HPDE6-E6E7 (cell line): ENCODE measurements at regions not wholly inside any gene's neighbourhood (a gene's known extent, or its start where the extent isn't known, plus 50 kb on each side); places are given as distances from the start of the nearest gene placed in this dataset.

Experiments used
- DNase-seq: peaks from one replicate; pipeline ENCODE4 v3.0.0; 2011; ENCODE audit warnings: missing footprints; ENCODE audit errors: extremely low spot score

DNA sequence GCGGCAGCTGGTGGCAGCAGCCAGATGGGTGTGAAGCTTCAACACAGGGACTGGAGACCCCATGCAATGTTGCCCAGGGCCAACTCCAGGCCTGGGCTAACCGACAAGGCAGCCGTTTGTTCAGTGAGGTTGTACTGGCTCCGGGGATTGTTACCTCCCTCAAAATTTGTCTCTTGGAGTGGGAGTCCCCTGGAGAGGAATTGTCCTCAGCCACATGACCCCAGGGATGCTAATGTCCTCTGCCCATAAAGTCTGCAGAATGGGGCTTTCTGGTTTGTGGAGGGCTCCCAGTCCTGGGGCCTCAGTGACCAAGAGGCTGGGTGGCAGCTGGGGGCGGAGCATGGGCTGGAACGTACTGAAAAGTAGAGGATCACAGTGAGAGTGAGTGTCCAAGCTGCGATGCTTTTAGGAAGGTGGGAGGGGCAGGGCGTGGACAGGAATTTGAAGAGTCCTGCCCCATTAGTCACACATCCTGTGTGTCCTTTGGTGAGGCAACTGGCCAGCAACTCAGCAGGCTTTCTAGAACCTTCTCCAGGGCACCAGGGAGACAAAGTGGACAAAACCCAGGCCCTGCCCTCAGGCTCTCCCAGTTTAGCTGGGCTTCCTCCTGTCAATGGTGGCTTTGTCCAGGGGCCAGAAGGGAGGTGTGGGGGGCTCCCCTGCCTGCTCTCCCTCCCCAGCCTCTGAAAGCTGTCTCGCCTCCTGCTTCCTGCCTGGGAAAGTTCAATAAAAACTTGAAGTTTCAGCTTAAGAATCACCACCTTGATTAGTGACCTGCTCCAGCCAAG, 114.0 kb downstream of the NSG2 start:
- no peak for DNase-seq

DNA sequence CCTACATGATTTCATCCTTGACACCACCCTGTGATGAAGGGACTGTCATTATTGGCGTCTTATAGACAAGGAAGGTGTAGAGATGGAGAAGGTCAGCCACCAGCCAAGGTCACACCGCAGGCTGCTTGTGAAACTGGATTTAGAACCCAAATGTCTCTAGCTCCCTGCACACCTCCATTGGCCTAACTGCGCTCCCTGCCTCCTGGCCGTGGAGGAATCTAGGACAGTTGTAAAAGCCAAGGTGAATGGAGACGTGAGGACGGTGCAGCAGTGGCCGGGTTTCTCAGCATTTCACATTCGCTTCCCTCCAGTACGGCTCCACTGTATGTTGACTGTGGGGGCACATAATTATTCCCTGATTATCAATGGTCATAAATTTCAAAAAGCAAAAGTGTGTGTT, 119.9 kb downstream of the NSG2 start:
- DNase-seq, result no peak

DNA sequence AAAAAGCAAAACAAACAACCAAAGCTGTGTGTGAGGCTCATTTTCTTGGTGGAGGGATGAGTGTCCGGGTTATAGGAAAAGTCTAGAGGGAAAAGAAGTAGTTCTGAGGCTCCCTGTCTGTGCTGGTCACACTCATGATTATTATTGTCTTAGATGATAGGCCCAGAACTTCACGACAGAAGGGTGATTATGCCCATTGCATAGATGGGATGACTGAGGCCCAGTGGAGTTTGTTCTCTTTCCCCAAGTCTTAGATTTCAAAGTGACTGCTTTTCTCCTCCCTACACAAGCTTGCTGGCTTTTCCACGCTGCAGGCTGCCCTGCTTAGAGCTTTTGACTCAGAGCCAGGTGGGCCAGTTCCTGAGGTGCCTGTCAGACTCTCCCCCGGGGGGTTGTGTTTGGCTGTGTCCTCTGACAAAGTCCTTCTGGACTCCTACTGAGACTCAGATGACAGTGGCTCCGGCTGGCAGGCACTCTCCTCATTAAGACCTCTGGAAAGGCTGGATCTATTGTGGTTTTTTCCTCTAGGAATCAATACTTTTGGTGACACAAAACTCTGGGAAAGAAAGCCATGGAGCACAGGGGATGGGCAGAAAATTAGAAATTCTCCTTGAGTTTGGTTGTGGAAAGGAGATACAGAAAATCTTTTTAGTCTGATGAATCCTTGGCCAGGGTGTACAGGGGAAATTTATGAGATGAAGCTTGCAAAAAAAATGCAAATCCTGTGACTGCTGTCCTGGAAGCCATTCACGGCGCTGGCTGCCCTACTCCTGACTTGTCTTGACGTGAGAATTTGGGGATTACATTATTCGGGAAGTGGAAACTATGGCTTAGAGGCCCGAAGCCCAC, 120.9 kb downstream of the NSG2 start:
- DNase-seq, result no peak

DNA sequence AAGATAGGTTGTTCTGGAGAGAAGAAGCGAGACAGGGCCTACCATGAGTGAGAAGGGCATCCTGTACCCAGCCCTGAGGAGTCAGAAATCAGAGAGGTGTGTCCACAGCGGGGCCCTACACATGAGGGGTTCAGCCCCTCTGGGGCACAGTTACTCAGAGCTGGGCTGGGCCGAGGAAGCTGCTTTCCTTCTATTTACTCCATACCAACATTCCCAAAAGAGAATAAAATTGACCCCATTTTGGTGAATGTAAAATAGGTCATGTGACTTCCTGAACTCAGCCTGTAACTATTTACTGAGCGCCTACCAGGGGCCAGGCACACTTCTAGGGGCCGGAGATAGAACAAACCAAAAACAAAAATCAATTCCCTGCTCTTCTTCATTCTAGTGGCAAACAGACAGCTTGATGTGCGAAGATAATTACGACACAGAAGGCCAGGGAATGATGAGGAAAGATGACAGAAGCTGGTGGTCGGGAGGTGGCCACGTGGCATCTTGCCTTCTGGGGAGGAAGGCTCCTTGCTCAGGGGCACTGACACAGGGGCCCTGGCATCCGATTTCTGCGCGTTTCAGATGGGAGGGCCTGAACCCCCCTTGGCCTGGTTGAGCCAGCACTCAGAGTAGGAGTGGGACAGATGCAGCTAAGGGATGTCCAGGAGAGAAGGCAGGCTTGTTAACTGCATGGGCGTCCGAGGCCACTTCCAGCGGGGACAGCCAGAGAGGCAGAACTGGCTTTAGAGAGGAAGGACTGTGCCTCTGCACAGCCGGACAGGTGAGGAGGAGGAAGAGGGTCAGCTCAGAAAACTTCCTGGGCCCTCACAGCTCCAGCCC, 121.8 kb downstream of the NSG2 start:
- DNase-seq, result no peak

DNA sequence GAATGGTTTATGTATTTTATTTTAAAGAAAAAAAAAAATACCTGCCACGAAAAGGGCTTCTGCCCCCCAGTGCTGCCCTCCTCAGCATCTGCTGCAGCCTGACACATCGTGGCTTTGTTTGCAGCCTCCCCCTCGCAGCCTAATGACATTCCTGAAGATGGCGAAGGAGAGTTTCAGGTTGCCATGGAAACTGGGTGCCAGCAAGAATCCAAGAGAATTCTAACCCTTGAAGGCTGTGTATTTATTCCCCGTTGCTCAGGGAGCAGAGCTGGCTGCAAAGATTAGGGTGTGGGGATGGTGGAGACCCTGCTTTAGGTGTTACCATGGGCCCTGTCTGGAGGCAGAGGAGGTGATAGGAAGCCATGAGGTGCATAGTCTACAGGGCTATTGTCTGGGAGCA, 126.6 kb downstream of the NSG2 start:
- no peak for DNase-seq

DNA sequence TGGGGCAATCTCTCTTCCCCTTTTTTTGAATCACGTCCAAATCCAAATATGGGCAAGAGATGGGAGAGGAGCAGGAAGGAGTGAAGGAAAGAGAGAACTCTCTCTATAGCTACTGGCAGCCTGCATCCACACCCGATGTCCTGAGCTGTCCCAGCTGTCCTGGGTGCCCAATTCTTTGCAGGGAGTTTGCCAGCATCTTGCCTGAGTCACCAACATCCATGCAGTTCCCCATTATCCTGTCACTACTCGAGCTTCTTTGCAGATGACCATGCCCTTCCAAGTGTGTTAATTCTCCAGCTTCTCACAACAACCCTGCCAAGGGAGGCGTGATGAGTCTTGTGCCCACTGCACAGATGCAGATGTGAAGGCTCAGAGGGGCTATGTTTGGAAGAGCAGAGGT, 127.1 kb downstream of the NSG2 start:
- DNase-seq, result no peak

DNA sequence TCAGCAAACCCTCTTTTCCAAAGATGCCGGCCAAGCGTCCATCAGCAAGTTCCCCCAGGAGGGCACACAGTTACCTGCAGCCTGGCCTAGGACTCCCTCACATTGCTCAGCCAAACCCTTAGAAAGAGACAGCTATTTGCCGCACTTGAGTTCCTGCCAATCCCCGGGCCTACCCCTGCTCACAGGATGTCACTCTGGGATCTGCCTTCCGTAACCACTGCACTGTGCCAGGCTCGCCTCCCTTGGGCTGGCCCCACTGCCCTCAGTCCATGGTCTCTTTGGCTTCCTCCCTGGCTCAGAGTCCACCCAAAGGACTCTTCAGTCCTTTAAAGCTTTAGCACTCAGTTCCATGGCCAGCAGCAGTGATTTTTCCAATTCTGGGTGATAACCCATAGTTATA, 128.3 kb downstream of the NSG2 start:
- no peak for DNase-seq

DNA sequence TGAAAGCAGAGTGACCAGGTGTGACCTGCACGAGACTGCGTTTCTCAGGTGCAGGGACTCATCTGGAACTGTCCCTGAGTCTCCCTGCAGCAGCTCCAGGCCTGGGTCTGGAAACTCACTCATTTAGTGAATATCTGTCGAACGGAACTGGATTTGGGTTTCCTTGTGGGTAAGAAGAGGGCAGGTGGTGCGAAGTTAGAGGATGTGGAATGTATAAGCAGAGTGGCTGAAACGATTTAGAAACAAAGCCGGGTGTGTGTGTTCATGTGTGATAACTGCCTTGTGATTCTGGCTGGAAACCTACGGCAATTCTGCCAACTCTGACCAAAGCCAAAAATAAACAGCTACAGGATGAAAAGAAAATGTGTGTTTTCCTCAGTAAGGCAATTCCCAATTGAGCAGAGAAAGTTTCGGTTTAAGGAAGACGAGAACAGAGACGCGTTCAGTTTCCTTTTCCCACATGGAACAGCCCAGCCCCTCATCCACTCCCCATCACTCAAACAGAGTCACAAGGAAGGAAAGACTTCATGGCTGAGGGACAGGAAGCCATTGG, 130.3 kb downstream of the NSG2 start:
- no peak for DNase-seq

DNA sequence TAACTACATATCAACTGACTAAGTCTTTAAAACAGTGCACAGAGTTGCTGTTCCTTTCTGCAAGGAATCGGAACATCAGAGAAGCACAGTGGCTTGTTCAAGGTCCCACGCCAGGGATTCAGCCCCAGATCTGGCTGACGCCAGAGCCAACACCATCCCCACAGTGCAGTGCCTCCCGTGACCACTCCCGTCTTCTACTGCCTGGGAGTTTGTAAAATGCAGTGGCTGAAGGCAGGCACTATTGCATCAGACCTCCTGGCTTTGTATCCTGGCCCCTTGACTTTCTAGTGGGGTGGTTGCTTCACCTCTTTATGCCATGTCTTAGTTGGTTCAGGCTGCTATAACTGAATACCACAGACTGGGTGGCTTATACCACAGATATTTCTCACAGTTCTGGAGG, 131.0 kb downstream of the NSG2 start:
- DNase-seq, result no peak

DNA sequence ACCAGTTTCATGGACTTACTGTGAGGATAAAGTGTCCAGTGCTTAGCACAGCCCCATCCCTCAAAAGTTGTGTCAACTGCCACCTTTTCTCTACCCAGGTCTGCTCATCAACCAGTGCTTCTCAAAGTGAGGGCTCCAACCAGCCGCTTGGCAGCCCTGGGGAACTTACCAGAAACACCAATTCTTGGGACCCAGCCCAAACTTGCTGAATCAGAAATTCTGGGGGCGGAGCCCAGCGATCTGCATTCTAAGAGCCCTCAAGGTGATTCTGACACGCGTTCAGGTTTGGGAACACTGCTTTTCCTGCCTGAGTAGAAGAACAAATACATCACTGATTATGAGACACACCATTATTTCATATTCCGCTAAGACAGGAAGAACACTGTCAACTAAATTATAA, 132.0 kb downstream of the NSG2 start:
- no peak for DNase-seq

DNA sequence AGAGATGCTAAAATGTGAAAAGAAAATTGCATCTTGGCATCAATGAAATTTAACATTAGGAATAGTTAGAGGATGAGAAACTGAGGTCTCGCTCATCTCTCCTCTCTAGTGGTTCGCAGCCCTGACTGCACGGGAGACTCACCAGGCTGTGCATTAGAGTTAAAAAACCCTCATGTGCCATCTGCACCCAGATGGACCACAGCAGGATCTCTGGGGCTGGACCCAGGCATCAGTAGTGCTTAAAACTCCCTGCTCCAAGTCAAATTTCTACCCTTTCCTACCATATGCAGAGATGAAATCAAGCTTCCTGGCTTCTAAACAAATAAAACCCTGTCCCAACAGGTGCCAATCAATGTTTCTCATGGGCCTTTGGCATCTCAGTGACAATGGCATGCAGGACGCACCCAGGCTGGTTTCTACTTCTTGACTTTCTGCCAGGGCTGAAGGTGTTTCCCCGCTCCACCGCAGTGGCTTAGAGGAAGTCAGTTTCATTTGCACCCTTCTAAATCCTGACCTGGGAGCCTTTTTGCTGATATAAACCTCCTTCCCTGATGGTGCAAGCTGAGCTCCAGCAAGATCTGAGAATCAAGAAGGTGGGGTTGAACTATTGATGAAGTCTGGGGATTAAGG, 132.6 kb downstream of the NSG2 start:
- DNase-seq, result no peak

DNA sequence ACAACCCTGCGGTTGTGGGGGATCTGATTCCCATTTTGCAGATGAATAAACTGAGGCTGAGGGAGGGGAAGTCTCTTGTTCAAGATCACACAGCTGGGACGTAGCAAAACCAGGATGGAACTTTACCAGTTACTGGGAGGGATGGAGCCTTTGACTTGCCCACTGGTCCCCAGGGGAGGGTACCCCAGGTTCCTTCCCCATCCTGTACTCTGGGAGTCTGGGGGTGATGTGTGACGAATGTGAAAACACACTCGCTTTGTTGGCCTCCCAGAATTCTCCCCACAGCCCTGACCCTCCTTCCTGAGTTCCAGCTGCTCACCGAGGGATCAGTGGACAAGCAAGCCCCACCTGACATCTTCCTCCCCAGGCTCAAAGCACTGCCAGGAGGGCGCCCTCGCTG, 135.1 kb downstream of the NSG2 start:
- no peak for DNase-seq

DNA sequence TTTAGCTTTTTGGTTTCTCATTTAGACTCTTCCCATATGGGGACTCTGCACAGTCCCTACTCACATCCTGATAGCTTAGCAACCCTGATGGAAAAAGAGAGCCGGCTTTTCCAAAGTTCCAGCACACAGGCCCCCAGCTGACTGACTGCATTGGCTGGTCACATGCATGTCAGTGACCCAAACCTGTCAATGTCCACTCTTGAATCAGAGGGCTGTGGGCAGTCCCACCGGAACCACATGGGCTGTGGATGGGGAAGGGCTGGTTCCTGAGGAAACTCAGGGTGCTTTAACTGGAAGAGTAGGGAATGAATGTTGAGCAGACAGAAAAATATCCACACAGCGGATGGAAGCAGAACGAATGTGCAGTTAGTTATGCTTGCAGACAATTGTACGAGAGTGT, 136.6 kb downstream of the NSG2 start:
- no peak for DNase-seq

DNA sequence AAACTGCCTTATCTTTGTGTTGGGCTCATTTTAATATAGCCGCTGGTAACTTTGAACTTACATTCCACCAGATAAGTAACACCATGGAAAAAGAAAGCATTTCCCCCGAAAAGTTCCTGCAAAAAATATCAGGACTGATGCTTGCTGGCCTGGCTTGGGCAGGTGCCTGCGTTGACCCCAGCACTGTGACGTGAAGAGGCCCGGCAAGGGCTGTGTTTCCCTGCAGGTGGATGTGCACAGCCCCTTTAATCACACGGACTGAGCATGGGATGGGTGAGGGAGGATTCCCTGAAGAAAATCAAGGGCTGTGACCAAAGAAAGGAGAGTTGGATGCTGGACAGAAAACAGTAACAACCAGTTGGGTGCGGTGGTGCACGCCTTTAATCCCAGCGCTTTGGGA, 138.2 kb downstream of the NSG2 start:
- no peak for DNase-seq

DNA sequence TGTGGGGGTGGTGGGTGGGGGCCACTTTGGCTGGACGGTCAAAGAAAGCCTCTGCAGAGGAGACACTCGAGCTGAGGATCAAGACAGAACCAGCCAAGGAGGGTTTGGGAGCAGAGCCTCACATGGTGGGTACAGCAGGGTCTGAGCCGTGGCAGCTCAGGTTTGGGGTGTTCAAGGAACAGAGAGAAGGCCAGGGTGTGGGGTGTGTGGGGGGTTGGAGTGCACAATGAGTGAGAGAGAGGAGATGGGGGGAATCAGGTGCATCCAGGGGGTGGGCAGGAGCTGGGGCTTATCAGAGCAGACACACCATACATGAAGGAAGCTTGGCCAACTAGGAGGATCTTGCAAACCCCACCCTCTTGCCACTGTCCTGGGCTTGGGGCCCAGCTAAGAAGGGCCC, 140.0 kb downstream of the NSG2 start:
- no peak for DNase-seq

DNA sequence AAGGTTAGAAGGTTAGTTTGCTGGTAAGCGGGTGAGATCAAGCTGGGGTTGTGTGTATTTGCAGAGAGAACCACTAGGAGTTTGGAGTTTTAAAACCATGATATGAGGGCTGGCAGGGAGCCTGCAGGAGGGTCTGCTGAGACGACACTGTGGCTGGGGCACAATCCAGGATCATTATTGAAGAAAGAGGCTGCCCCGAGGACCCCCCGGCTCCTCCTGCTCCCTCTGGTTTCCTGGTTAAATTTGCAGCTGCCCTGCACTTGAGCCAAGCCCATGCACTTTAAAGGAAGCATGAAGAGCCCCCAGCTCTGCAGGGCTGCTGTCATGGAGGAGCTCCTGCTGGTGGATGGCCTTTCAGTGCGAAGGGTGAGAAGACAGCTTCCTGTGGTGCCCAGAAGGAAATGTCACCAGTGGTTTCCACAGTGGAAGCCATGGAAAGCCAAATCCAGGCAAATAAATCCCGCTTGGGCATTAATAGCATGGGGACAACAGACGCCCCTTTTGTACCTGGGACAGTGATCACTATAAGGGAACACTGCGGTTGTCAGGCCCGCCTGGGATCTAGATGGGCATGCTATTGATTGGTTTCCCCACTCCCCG, 140.7 kb downstream of the NSG2 start:
- DNase-seq, result no peak

DNA sequence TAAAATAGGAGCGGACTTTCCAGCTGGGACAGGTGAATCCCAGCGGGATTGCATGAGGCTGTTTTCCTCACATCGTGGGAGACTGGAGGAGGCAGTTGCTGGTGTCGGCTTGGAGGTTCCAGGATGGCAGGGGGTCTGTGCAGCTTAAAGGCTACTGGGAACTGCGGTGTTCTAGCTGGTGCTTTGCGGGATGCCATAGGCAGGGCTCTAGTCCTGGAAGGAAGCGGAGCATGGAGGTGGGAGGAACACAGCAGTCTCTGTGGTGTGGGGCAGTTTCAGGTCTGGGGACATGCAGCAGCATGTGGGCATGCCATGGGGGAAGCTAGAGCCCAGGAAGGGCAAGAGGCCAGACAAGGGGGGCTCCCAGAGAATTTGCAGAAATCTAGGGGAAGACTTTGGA, 141.5 kb downstream of the NSG2 start:
- no peak for DNase-seq

DNA sequence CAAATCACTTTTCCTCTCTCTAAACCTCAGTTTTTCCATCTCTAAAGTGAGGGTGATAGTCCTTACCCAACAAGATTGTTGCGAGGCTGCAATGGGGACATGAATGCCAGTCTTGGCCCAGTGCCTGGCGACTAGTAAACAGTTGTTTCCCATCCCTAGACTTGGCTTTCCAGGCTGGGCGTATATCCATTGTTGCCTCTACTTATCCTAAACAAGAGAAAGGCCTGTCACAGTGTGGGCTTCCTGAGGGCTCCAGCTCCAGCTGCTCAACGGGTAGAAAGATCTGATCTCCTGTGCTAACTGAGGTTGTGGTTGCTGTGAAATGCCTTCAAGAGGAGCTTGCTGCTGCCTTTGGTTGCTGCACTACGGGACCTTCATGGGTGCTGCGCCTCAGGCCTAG, 142.0 kb downstream of the NSG2 start:
- DNase-seq, result no peak

DNA sequence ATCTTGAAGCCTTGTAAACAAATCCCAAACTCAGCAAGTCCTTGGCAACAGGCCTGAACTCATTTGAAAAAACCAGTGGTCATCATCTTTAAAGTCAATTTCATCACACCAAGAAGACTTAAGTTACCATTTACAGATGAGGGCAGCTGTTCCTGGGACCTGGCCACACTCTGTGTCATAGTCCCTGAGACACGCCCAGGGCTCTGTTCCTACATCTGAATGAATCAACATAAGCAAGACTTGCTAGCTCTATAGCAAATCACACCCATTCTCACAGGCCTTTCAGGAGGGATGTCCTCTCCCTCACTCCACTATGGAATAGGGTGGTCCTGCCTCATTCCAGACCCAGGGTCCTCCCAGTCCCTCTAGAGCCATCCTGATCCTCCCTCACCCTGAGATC, 142.8 kb downstream of the NSG2 start:
- no peak for DNase-seq

DNA sequence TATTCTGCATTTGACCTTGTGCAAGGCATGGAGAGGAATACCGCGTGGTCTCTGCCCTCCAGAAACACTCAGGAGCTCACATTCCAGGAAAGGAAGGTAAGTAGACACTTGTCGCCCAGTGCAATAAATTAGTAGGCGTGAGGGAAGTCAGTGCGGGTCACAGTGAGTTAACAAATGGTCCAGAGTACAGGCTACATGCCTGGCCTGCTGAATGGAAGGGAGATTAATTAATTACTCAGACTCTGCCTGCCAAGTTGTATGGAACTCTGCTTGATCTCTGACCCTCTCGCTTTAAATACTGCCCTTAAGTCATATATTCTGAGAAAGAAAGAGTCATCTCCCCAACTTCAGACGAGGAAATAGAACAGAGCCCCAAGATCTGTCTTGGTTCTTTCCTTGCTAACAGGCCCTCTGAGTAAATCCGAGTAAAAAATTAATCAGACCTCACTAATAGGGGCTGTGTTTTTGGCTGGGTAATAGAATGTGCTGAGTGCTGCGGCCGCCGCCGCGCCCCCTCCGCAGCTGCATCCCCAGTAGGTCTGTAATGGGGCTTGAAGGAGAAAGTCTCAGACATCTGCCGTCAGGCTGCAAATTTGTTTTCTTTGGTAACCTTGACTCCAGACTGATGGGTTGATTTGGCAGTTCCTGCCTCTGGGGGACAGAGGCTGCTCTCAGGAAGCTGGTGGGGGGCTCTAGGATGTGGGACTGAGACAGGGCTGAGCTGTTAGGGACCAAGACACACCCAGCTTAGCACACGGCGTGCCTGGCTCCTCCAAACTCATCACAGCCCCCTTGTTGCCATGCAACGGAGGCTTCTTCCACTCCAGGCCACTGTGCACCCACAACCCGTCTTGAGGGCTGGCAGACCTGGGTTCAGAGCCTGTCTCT, 144.4 kb downstream of the NSG2 start:
- DNase-seq, result no peak
